ENCODE measurements at regions not wholly inside any gene's neighbourhood (a gene's known extent, or its start where the extent isn't known, plus 50 kb on each side); places are given as distances from the start of the nearest gene placed in this dataset.
"Not testable (repeated sequence)": the region's sequence is repeated elsewhere in the genome, so short reads cannot be mapped to it uniquely, and the experiment has no call there.

- no peak for TF ChIP-seq CTCF (IDR thresholded peaks at IDR 0.05; ENCODE audit: insufficient read depth, low read length)
- DNase-seq (ENCODE audit: low read depth) = no peak
Measured at GRCh38 chr4:79598801-79599200, 190.8 kb upstream of the GK2 start.

GRCh38 chr4:79598214-79598613, 190.2 kb upstream of the GK2 start:
- DNase-seq (ENCODE audit: low read depth) = no peak
- TF ChIP-seq CTCF (IDR thresholded peaks at IDR 0.05; ENCODE audit: insufficient read depth, low read length) = no peak

More at GRCh38 chr4:79598801-79599200, 190.8 kb upstream of the GK2 start:
- no peak overlapping the region for H3K4me3 ChIP-seq (ENCODE audit: low read depth, low read length)

GRCh38 chr4:79597266-79597665, 189.2 kb upstream of the GK2 start:
- DNase-seq (ENCODE audit: low read depth) = peak; percentile 64
- no peak for TF ChIP-seq CTCF (IDR thresholded peaks at IDR 0.05; ENCODE audit: insufficient read depth, low read length)
- H3K4me3 ChIP-seq (ENCODE audit: low read depth, low read length) = no peak overlapping the region

More at GRCh38 chr4:79598214-79598613, 190.2 kb upstream of the GK2 start:
- no peak overlapping the region for H3K4me3 ChIP-seq (ENCODE audit: low read depth, low read length)

- not testable (repeated sequence) for DNase-seq (ENCODE audit: low read depth); H3K4me3 ChIP-seq (ENCODE audit: low read depth, low read length)
Measured at GRCh38 chr4:79592218-79592617, 184.2 kb upstream of the GK2 start.

GRCh38 chr4:79588679-79589078, 180.7 kb upstream of the GK2 start:
- DNase-seq (ENCODE audit: low read depth) = no peak
- TF ChIP-seq CTCF (IDR thresholded peaks at IDR 0.05; ENCODE audit: insufficient read depth, low read length) = no peak
- H3K4me3 ChIP-seq (ENCODE audit: low read depth, low read length) = no peak overlapping the region

- not testable (repeated sequence) for H3K4me3 ChIP-seq (ENCODE audit: low read depth, low read length); DNase-seq (ENCODE audit: low read depth)
Measured at GRCh38 chr4:79587207-79587606, 179.2 kb upstream of the GK2 start.

- DNase-seq (ENCODE audit: low read depth) = no peak
- no peak for TF ChIP-seq CTCF (IDR thresholded peaks at IDR 0.05; ENCODE audit: insufficient read depth, low read length)
- no peak overlapping the region for H3K4me3 ChIP-seq (ENCODE audit: low read depth, low read length)
Measured at GRCh38 chr4:79585834-79586233, 177.8 kb upstream of the GK2 start.

GRCh38 chr4:79585330-79585729, 177.3 kb upstream of the GK2 start:
- H3K4me3 ChIP-seq (ENCODE audit: low read depth, low read length) = no peak overlapping the region
- DNase-seq (ENCODE audit: low read depth) = no peak
- TF ChIP-seq CTCF (IDR thresholded peaks at IDR 0.05; ENCODE audit: insufficient read depth, low read length) = no peak

All from fibroblast of the aortic adventitia (primary cell).